Thoracic aorta (tissue), 2 donors: ENCODE measurements at regions not wholly inside any gene's neighbourhood (a gene's known extent, or its start where the extent isn't known, plus 50 kb on each side); places are given as distances from the start of the nearest gene placed in this dataset.

Experiments
- ATAC-seq: fragments of 150-250 bp; one replicate; pipeline ENCODE4 v1.8.0; 2017; ENCODE audit warnings: low read depth; ENCODE audit not compliant: insufficient number of reproducible peaks, low FRiP score
- DNase-seq: peaks from one replicate; pipeline ENCODE4 v3.0.0-alpha.2; 2020; ENCODE audit warnings: low spot score
- H3K27ac ChIP-seq, 2 donors: fragments of 200-600 bp; sonication (generic); 1 replicate in 1 of 2; 2 replicates in 1 of 2; pipeline ENCODE4 v1.5.1; 2016; ENCODE audit warnings: mild to moderate bottlenecking in 2 of 2, moderate library complexity in 2 of 2
- H3K27me3 ChIP-seq: fragments of 200-600 bp; sonication (generic); replicated peaks from 2 replicates; pipeline ENCODE4 v1.6.0; 2016; ENCODE audit warnings: mild to moderate bottlenecking; ENCODE audit not compliant: insufficient read depth
- H3K36me3 ChIP-seq: fragments of 200-600 bp; sonication (generic); one replicate; pipeline ENCODE4 v1.5.1; 2016
- H3K4me1 ChIP-seq, 2 donors: fragments of 200-600 bp; sonication (generic); 1 replicate in 1 of 2; 2 replicates in 1 of 2; pipeline versions ENCODE4 v1.5.1 to v1.6.0; 2016; ENCODE audit warnings: low read depth in 2 of 2, mild to moderate bottlenecking in 1 of 2; ENCODE audit not compliant: control insufficient read depth in 1 of 2
- H3K4me3 ChIP-seq: fragments of 200-600 bp; sonication (generic); 2 replicates; pipeline ENCODE4 v1.5.1; 2016; ENCODE audit warnings: mild to moderate bottlenecking
- H3K9me3 ChIP-seq: fragments of 200-600 bp; sonication (generic); 2 replicates; pipeline ENCODE4 v1.5.1; 2016
- CTCF ChIP-seq: fragments of 200-600 bp; sonication (generic); IDR thresholded peaks from one replicate; pipeline ENCODE4 v1.5.1; 2019; ENCODE audit warnings: antibody characterized with exemption

GRCh38 chr6:25113436-25113835 lies 165.7 kb upstream of the CARMIL1 start:
- Histone ChIP-seq H3K27me3 (no peaks in the 10 kb centered on the region), H3K4me3 (no peak overlapping the region), H3K36me3 (peaks cover 5% of the 10 kb centered on the region), H3K4me1 (peaks cover 24 to 62% of the 10 kb centered on the region in 2 donors), H3K9me3 (no peaks in the 10 kb centered on the region), H3K27ac (peak overlapping the region; percentile 24 to 65)
- DNase-seq (no peak), ATAC-seq (no peak)
- TF ChIP-seq CTCF = no peak

GRCh38 chr6:25118038-25118437 lies 161.1 kb upstream of the CARMIL1 start:
- H3K4me3 ChIP-seq = no peak overlapping the region
- H3K36me3 ChIP-seq = no peaks in the 10 kb centered on the region
- no peaks in the 10 kb centered on the region for H3K9me3 ChIP-seq
- peaks cover 22 to 54% of the 10 kb centered on the region in 2 donors for H3K4me1 ChIP-seq
- no peak overlapping the region for H3K27ac ChIP-seq
- H3K27me3 ChIP-seq = no peaks in the 10 kb centered on the region
- DNase-seq (no peak), ATAC-seq (no peak)
- TF ChIP-seq CTCF = no peak

GRCh38 chr6:25121186-25121585 lies 158.0 kb upstream of the CARMIL1 start:
- no peak for DNase-seq
- Histone ChIP-seq H3K27me3 (no peaks in the 10 kb centered on the region), H3K4me3 (no peak overlapping the region), H3K36me3 (no peaks in the 10 kb centered on the region), H3K27ac (peak overlapping the region; percentile 36 to 37), H3K4me1 (peaks cover 12 to 48% of the 10 kb centered on the region in 2 donors), H3K9me3 (no peaks in the 10 kb centered on the region)
- no peak for TF ChIP-seq CTCF
- no peak for ATAC-seq

GRCh38 chr6:25122001-25122400 lies 157.2 kb upstream of the CARMIL1 start:
- H3K4me3 ChIP-seq = no peak overlapping the region
- H3K36me3 ChIP-seq = no peaks in the 10 kb centered on the region

GRCh38 chr6:25122622-25123237 lies 156.4 kb upstream of the CARMIL1 start:
- Histone ChIP-seq H3K9me3 (no peaks in the 10 kb centered on the region), H3K4me3 (no peak overlapping the region), H3K27ac (peak overlapping the region; percentile 36 to 44), H3K27me3 (no peaks in the 10 kb centered on the region), H3K4me1 (peaks cover 10 to 41% of the 10 kb centered on the region in 2 donors), H3K36me3 (no peaks in the 10 kb centered on the region)
- no peak for TF ChIP-seq CTCF
- no peak for ATAC-seq
- no peak for DNase-seq

More at GRCh38 chr6:25122001-25122400, 157.2 kb upstream of the CARMIL1 start:
- ATAC-seq = no peak
- DNase-seq = no peak
- Histone ChIP-seq H3K27ac (peak overlapping the region; percentile 36 to 44), H3K27me3 (no peaks in the 10 kb centered on the region), H3K4me1 (peaks cover 8 to 41% of the 10 kb centered on the region in 2 donors), H3K9me3 (no peaks in the 10 kb centered on the region)
- no peak for TF ChIP-seq CTCF
